Femur (tissue), 1 donor: ENCODE measurements at regions not wholly inside any gene's neighbourhood (a gene's known extent, or its start where the extent isn't known, plus 50 kb on each side); places are given as distances from the start of the nearest gene placed in this dataset.
"Not testable (repeated sequence)": the region's sequence is repeated elsewhere in the genome, so short reads cannot be mapped to it uniquely, and the experiment has no call there.

Source experiments
- DNase-seq: peaks from one replicate; pipeline ENCODE4 v3.0.0-alpha.2; 2017

DNA sequence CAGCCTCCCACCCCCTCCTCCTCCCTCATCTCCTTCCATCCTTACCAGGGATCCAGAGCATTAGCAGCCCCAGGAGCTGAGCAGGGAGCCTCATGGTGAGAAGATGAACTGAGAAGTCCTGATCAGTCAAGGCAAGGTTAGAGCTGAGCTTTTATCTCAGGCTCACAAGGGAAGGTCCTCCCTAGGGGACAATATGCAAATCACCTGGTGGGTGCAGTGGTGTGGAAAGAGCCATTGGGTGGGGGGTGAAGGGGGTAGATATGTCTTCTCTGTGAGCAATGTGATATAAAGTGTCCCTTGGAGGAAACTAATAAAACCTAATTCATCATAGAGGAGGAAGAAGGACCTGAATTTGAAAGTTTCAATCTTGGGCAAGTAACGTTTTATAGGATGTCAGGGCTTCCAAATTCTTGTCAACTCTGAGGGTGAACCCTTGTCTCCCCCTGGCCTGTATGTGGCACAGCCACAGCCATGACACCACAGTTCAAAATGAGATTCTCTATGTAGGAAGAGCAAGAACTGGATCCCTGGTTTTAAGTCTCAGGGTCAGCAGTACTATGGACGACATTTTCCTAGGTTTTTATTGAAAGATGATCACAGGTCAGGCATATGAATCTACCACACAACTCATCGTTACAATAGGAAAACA lies 543.5 kb downstream of the RPIA start:
- DNase-seq = not testable (repeated sequence)

DNA sequence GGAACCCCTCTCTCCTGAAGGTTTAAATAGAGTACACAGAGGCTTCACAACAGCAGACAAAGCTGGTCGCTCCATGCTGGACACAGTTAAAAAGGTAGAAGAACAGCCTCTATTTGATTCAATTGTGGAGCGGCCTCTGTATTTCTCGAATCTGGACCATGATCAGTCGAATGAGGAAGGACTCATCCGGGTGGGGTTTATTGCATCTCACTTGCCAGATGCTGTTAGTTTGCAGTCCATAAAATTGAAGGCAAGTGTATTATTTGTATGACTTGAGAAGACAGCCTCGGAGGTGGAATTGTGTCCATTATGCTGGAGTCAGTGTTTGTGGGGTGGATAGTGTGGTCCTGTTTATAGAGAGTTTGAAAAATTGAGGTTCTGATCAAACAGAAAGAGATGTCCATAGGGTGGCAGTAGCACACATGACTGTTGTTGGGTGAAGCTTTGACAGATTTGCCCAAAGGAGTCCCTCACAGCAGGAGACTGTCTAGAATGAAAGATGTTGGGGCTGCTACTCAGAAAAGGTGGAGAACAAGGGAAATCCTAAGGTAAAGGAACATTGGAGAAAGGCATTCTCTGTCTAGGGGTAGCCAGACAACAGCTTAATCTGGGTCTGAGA lies 545.5 kb downstream of the RPIA start:
- not testable (repeated sequence) for DNase-seq

DNA sequence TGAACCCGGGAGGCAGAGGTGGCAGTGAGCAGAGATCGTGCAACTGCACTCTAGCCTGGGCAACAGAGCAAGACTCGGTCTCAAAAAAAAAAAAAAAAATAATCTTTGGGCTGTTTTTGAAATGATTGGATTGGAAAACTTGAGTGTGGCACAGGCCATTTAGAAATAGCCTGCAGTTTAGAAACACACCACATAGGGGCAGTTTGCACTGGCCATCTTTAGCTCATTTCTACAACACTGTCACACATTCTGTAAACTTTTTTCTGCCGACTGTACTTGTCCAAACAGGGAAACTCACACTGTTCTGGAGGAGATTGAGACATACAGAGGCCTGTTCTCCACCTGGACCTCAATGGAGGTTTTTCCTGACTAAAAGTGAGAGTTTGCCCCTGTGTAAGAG lies 546.3 kb downstream of the RPIA start:
- not testable (repeated sequence) for DNase-seq

DNA sequence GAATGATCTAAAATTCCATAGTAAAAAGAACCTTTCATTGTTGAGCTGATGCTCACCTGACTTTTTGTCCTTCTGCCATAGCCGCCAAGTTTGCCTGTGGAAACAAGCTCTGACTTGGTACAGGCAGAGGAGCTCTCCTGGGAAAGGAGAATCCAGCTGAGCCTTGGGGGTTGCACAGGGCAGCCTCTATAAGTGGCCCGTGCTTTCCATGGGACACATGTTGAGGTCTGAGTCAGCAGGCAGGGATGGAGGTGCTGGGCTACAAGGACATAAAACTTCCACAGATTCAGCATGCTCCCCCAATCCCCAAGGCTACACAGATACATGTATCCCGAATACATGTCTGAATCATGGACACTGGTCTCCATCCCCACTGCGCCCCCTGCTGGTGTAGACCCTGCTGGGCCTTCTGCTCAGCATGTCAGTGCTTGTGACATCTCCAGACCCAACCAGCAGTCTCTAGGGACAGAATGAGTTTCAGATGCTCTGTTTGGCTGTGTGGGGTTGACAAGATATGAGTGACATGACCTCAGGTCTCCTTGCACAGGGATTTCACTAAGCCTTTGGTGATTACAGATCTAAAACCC lies 551.7 kb downstream of the RPIA start:
- DNase-seq = not testable (repeated sequence)

DNA sequence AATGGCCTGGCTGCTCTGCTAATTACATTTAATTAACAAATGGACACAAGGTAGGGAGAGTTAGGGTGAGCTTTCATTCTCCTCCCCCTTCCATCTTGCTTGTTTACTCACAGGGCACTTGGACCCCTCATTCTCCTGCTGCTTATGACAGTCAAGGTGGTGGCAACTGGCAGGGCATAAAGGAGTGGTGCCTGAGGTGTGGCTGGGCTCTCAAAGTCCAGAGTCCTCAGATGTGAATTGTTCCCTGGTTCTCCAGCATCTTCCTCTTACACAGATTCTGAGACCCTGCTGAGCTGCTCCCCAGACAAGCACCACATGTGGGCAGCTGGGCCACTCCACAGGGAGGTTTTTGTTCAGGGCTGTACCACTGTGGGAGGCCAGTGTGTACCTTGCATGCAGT lies 552.9 kb downstream of the RPIA start:
- not testable (repeated sequence) for DNase-seq

DNA sequence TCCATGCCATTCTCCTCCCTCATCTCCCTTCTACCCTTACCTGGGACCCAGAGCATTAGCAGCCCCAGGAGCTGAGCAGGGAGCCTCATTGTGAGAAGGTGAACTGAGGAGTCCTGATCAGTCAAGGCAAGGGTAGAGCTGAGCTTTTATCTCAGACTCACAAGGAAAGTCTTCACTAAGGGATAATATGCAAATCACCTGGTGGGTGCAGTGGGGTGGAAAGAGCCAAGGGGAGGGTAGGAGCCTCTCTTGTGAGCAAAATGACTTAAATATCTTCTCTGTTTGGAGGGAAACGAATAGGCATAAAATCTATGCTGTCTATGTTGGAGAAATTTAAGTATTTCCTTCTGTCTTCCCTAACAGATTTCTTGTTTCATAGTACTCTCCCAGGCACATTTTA lies 554.0 kb downstream of the RPIA start:
- not testable (repeated sequence) for DNase-seq

DNA sequence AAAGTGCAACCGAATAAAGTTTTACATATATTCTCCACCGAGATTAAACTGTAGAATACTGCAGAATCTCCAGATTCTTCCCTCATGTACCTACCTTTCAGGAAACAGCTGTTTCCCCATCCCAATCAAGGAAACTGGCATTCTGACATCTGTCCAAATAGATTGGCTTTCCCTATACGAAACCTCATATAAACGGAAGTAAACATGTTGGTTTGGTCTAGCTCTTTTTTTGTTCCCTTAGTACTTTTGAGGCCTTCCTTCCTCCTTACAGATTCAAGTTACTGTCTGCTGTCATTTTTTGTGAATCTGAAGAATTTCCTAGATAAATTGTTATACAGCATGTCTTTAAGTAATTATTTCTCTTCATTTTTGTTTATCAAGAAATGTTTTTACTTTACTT lies 554.6 kb downstream of the RPIA start:
- not testable (repeated sequence) for DNase-seq

DNA sequence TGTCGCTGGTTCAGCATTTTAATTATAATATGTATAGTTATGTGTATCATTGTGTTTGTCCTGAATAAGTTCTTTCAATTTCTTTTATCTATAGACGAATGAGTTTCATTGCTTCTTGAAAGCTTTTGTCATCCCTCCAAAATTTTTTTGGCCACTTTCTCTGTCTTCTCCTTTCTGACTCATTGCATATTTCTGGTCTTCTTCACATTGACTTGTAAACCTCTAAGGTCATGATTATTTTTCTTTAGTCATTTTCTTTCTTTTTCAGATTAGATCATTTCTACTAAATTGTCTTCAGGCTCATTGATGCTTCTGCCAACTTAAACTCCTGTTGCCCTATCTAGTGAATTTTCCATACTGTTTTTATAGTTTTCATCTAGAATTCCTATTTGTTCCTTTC lies 555.1 kb downstream of the RPIA start:
- not testable (repeated sequence) for DNase-seq

DNA sequence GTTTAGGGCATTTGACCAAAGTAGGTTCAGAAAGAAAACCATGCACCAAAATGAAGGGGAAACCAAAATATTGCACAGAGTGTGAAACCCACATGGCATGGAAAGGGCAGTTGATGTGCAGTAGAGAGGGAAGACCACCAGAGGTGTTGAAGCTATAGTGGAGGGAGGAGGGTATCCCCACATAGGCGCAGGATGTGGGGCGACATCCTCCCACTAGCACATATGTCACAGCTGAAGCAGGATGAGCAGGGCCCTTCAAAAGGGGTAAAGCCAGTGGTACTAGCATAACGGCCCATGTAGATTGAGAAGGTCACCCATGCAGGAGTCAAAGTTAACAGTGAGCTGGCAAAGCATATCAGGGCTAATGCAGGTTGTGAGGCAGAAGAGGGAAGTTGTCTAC lies 563.5 kb downstream of the RPIA start:
- not testable (repeated sequence) for DNase-seq

DNA sequence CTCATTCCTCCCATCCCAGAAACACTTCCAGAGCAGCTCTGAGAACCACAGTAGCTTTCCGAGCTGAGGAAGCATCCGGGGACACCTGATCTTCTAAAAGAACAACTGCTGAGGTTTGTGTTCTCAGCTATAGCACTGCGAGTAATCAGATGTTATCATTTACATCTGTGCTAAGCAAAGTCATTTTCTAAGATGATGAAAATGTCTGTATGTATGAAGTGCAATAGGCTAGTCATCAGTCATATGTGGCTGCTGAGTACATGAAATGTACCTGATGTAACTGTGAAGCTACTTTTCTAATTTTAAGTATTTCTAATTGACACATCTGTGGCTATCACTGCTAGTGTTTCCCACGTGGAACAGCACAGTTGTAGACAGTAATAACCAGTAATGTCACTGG lies 582.0 kb downstream of the RPIA start:
- not testable (repeated sequence) for DNase-seq

DNA sequence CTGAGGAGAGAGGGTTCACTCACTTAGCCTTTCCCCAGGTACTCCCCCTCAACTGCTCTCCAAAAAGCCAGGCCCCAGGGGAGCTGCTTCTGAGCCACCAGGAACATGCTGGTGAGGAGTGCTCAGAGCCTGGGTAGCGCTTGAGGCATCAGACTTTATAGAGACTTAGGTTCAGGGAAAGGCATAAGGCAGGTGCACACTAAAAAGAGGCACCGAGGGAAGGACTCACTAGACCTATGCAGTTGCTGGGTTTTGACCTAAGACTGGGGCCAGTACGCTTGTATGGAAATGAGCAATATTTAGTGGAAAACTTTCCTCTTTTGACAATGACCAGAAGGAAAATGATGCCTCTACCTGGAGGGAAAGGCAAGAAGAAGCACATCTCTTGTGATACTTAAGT lies 589.1 kb downstream of the RPIA start:
- not testable (repeated sequence) for DNase-seq

DNA sequence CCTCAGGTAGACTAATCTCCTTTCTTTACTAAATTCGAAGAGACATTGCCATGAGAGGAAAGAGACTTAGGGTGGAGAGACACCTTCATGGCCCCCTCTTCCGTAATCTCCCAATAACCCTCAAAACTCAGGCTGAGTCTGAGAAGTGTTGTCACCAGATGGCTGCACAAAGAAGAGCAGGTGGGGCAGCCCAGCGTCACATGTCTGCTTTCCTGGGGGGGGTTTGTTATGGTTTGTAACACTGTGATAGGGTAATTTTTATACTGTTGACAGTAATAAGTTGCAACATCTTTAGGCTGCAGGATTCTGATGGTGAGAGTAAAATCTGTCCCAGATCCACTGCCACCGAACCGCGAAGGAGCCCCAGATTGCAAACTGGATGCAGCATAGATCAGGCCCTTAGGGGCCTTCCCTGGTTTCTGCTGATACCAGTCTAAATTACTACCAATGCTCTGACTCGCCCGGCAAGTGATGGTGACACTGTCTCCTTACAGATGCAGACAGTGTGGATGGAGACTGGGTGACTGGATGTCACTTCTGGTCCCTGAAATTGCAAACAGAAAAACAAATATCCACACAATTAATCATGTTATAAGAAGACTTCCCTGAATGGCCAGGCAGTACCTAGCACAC lies 595.1 kb downstream of the RPIA start:
- DNase-seq = not testable (repeated sequence)

DNA sequence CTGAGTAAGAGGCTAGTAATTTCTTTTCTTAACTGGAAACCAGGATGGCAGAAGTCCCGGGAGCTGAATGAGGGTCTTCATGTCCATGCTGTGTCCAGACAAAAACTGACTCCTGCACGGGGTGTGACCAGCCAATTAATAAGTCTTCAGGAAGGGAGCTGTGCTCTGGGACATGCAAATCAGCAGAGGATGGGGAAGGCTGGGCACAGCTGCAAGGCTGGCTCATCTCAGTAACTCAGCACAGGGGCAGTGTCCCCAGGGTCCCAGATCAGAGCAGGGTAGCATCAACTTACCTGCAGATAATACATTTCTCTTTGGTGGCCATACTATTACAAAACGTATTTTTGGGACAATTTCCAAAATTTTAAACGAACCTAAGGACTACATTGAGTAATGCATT lies 595.6 kb downstream of the RPIA start:
- DNase-seq = not testable (repeated sequence)

DNA sequence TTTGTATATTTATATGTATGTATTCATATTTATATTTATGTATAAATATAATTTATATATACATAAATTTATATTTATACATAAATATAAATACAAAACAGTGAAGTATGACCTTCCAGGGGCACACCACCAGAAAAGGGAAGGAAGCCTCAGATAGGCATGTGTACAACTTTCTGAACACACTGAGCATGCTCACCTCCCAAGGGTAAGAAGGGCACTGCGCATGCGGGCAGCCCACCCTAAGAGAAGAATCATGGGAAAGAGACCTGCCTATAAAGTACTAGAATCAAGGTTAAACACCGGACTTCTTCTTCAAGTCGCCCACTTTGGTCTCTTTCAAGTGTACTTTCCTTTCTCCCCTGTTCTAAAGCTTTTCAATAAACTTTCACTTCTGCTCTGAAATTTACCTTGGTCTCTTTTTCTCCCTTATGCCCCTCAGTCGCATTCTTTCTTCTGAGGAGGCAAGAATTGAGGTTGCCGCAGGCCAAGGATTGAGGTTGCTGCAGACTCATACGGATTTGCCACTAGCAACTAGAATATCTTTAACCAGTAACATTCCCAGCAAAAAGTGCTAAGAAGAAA lies 600.3 kb downstream of the RPIA start:
- DNase-seq = not testable (repeated sequence)

DNA sequence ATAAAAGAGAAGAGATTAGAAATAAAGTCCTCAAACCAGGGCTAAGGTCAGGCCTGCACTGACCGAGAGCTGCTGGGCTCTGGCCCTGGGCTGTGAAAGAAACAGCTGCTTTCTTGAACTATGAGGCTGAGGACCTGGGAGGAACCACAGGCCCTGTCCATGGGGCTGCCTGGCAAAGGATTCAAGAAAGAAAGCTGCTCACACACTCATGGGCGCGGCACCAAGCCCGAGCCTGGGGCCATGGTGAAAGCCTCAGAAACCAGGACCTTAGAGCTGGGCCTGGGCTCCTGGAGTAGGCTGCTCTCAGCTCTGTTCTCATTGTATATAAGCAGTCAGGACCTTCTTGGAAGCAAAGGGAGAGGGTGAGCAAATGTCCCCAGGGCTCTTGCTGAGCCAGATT lies 601.9 kb downstream of the RPIA start:
- not testable (repeated sequence) for DNase-seq

DNA sequence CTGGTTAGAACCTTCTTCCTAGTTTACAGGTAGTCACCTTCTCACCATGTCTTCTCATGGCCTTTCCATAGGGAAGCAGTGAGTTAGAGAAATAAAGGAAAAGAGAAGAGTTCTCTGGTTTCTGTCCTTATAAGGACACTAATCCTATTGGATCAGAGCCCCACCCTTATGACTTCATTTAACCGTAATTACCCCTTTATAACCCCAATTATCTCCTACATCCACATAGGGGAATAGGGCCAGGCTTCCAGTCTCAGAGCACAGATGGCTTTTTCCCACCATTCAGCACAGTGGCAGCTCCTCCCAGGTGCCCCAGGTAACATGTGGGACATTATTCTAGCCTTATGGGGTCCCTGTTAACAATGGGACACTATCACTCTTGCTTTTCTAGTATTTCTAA lies 602.9 kb downstream of the RPIA start:
- DNase-seq = not testable (repeated sequence)

DNA sequence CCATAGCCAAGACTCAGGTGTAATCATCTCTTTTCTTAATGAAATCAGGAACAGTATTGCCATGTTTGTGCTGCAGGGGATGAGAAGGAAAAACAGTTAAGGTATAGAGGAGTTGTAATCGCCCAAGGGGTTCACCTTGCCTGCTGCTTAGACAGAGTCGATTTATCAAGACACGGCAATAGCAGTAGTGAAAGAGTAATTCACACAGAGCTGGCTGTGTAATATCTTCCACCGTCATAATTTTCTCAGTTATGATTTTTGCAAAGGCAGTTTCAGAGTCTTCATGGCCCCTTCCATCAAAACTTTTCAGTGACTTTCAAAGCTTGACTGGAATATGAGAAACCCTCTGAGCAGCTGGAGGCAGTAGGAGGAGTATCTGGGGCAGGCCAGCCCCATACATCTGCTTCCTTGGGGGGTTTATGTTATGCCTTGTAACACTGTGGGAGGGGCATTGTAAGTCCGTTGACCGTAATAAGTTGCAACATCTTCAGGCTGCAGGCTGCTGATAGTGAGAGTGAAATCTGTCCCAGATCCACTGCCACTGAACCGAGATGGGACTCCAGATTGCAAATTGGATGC lies 605.4 kb downstream of the RPIA start:
- DNase-seq = not testable (repeated sequence)

DNA sequence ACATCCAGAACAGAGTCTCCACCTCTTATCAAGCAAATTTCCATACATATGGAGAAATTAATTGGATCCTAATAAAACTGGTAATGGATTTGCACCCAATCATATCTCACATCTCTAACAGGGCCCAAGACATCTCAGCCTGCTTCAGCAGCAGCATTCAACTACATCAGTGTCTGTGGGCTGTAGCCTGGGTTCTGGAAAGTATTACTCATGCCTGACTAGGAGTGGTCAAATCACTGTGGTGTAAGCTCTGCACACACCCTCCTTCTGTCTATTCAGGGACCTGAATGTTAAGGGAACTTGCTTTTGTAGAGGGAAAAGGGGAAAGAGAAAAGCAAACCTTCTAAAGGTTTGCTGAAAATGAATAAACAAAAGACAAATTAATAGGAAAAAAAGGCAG lies 607.7 kb downstream of the RPIA start:
- not testable (repeated sequence) for DNase-seq

DNA sequence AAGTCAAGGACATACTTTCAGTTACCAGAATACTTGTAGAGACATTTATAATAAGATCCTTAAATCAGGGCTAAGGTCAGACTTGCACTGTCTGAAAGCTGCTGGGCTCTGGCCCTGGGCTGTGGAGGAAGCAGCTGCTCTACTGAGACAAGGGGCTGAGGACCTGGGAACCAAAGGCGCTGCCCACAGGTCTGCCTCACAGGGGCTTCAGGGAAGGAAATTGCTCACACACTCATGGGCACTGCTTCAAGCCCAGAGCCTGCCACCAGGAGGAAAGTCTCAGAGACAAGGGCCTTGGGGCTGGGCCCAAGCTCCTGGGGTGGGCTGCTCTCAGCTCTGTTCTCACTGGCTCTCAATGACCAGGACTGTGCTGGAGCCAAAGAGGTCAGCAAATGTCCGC lies 614.1 kb downstream of the RPIA start:
- DNase-seq = peak; percentile 4

DNA sequence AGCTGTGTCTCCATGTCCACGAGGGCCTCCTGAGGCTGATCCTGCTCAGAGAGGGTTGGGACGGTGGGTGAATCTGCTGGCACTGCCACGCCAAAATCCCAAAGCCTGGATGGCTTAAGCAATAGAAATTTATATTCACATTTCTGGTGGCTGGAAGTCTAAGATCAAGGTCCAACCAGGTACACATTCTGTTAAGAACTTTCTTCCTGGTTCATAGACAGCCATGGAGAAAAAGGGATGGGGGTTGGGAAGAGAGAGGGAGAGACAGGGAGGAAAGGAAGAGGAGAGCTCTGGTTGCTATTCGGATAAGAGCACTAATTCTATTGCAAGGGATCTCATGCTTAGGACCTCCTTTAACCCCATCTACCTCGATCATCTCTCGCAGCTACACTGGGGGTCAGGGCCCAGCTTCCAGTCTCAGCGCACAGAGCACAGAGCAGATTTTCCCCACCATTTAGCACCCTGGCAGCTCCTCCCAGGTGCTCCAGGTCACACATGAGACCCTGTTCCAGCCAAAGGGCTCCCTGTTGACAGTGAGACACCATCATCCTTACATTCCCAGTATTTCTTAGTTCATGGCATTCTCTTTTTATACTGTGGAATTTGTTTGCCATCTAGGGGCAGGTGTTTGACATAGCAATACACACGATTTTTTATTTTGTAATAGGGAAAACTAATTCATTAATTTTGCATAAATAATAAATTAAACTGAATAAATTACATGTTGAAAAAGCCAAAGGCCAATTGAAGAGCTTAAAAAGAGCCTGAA lies 615.6 kb downstream of the RPIA start:
- DNase-seq = not testable (repeated sequence)

DNA sequence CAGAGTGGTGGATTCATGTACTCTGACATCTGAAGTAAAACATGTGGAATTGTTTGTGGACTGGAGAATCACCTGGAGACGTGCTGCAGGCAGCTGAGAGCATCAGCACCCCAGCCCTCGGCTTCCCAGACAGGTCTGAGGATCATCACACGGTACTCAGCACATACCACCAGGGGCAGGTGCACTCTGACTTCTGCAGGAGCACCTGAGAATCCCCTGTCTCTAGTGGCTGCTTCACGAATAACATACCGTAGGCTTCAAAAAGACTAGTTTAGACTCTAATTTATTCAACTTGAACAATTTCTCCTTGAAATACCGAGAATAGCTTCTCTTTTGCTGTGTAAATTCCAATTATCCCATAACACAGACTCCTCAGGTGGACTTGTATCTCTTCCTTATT lies 627.5 kb downstream of the RPIA start:
- not testable (repeated sequence) for DNase-seq

DNA sequence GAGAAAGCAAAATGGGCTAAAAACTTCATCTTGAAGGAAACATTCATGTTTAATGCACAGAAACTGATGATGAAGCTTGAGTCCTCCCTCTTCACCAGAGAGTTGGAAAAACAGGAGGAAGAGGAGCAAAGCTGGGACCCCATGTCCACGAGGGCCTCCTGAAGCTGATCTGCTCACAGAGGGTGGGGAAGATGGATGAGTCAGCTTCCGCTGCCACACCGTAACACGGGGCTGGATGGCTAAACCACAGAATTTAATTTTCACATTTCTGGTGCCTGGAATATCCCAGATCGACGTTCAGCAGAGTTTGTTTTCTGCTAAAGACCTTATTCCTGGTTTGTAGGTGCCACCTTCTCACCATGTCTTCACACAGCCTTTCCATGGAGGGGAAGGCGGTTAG lies 634.4 kb downstream of the RPIA start:
- not testable (repeated sequence) for DNase-seq
